HepG2 (cell line): ENCODE measurements at regions not wholly inside any gene's neighbourhood (a gene's known extent, or its start where the extent isn't known, plus 50 kb on each side); places are given as distances from the start of the nearest gene placed in this dataset.

Source experiments
- AHR ChIP-seq: IDR thresholded peaks from 2 replicates; pipeline ENCODE4 v1.6.1; 2018; ENCODE audit warnings: missing genetic modification reagents, missing compliant biosample characterization
- CENPT ChIP-seq: sonication (generic); formaldehyde crosslinking; IDR thresholded peaks from 2 replicates; pipeline ENCODE4 v1.8.0; 2022; ENCODE audit warnings: low read depth, mild to moderate bottlenecking, moderate library complexity, missing genetic modification reagents
- GABPB1 ChIP-seq: IDR thresholded peaks from 2 replicates; pipeline ENCODE4 v1.6.1; 2016; ENCODE audit warnings: mild to moderate bottlenecking, missing genetic modification reagents, moderate library complexity, missing compliant biosample characterization
- KLF12 ChIP-seq: sonication (generic); formaldehyde crosslinking; IDR thresholded peaks from 2 replicates; pipeline ENCODE4 v1.4.0; 2020; ENCODE audit warnings: missing genetic modification reagents, borderline replicate concordance
- MBD4 ChIP-seq: IDR thresholded peaks from 2 replicates; pipeline ENCODE4 v1.6.1; 2012; ENCODE audit warnings: low read length, inconsistent platforms, borderline replicate concordance
- MEF2D ChIP-seq: sonication (generic); formaldehyde crosslinking; IDR thresholded peaks from 2 replicates; pipeline ENCODE4 v1.5.1; 2020; ENCODE audit warnings: mild to moderate bottlenecking, missing genetic modification reagents
- NFKB2 ChIP-seq: sonication (generic); formaldehyde crosslinking; IDR thresholded peaks from 2 replicates; pipeline ENCODE4 v1.4.0; 2020; ENCODE audit warnings: missing genetic modification reagents, borderline replicate concordance
- PATZ1 ChIP-seq: sonication (generic); formaldehyde crosslinking; IDR thresholded peaks from 2 replicates; pipeline ENCODE4 v1.4.0; 2020; ENCODE audit warnings: missing genetic modification reagents
- RARG ChIP-seq: sonication (generic); formaldehyde crosslinking; IDR thresholded peaks from 2 replicates; pipeline ENCODE4 v1.4.0; 2020; ENCODE audit warnings: low read depth, mild to moderate bottlenecking, missing genetic modification reagents
- SAP130 ChIP-seq: IDR thresholded peaks from 2 replicates; pipeline ENCODE4 v1.6.1; 2016; ENCODE audit warnings: low read depth
- SOX6 ChIP-seq, 2 experiments: fragments of 450-650 bp in 1 of 2; sonication (generic) in 1 of 2; formaldehyde crosslinking in 1 of 2; IDR thresholded peaks; 2 replicates each; pipeline versions ENCODE4 v1.4.0 to v1.6.1; 2017 to 2020; ENCODE audit warnings: antibody characterized with exemption in 1 of 2, mild to moderate bottlenecking in 1 of 2, missing genetic modification reagents in 1 of 2
- SSRP1 ChIP-seq: IDR thresholded peaks from 2 replicates; pipeline ENCODE4 v1.6.1; 2016; ENCODE audit warnings: control low read depth
- SUZ12 ChIP-seq: fragments of 150-350 bp; IDR thresholded peaks from 2 replicates; pipeline ENCODE4 v1.6.1; 2014; ENCODE audit warnings: low read depth, low read length
- TCF7L2 ChIP-seq: IDR thresholded peaks from 2 replicates; pipeline ENCODE4 v1.6.1; 2011; ENCODE audit warnings: mild to moderate bottlenecking, low read depth, low read length, moderate library complexity
- TEAD3 ChIP-seq: optimal IDR thresholded peaks from 2 replicates; pipeline ENCODE3; 2016; ENCODE audit warnings: borderline replicate concordance
- TIGD3 ChIP-seq: sonication (generic); formaldehyde crosslinking; IDR thresholded peaks from 2 replicates; pipeline ENCODE4 v1.5.1; 2020; ENCODE audit warnings: mild to moderate bottlenecking, missing genetic modification reagents, borderline replicate concordance
- TRAFD1 ChIP-seq: sonication (generic); formaldehyde crosslinking; IDR thresholded peaks from 2 replicates; pipeline ENCODE4 v1.5.1; 2020; ENCODE audit warnings: missing genetic modification reagents, mild to moderate bottlenecking, borderline replicate concordance
- U2AF2 ChIP-seq: fragments of 200-400 bp; formaldehyde crosslinking; IDR thresholded peaks from 2 replicates; pipeline ENCODE4 v1.6.1; 2017; ENCODE audit warnings: low read depth, mild to moderate bottlenecking, low read length
- ZNF251 ChIP-seq: sonication (generic); formaldehyde crosslinking; IDR thresholded peaks from 2 replicates; pipeline ENCODE4 v1.9.0; 2021; ENCODE audit warnings: mild to moderate bottlenecking, missing genetic modification reagents
- ZNF564 ChIP-seq: sonication (generic); formaldehyde crosslinking; IDR thresholded peaks from 2 replicates; pipeline ENCODE4 v1.8.1; 2023; ENCODE audit warnings: mild to moderate bottlenecking, missing genetic modification reagents
- ZNF724P ChIP-seq: sonication (generic); formaldehyde crosslinking; IDR thresholded peaks from 2 replicates; pipeline ENCODE4 v1.8.0; 2022; ENCODE audit warnings: missing genetic modification reagents, borderline replicate concordance
- ZNF737 ChIP-seq: sonication (generic); formaldehyde crosslinking; IDR thresholded peaks from 2 replicates; pipeline ENCODE4 v1.5.0; 2020; ENCODE audit warnings: missing genetic modification reagents, mild to moderate bottlenecking, borderline replicate concordance
- ZNF780A ChIP-seq: sonication (generic); formaldehyde crosslinking; IDR thresholded peaks from 2 replicates; pipeline ENCODE4 v1.8.0; 2022; ENCODE audit warnings: mild to moderate bottlenecking, missing genetic modification reagents, moderate library complexity
- ZNF879 ChIP-seq: sonication (generic); formaldehyde crosslinking; IDR thresholded peaks from 2 replicates; pipeline ENCODE4 v1.8.1; 2023; ENCODE audit warnings: missing genetic modification reagents
- ZNF891 ChIP-seq: sonication (generic); formaldehyde crosslinking; IDR thresholded peaks from 2 replicates; pipeline ENCODE4 v1.5.0; 2020; ENCODE audit warnings: mild to moderate bottlenecking, missing genetic modification reagents

- no peak; the same call in 1 of the 2 replicates for TF ChIP-seq PATZ1 (CRISPR knock-in tag)
- TF ChIP-seq TEAD3 (CRISPR knock-in tag): peak; percentile 51
- TF ChIP-seq ZNF737 (CRISPR knock-in tag): no peak
- TF ChIP-seq U2AF2: no peak
- TF ChIP-seq TIGD3 (CRISPR knock-in tag): no peak
- TF ChIP-seq TCF7L2: no peak
- TF ChIP-seq CENPT (CRISPR knock-in tag): no peak
- TF ChIP-seq NFKB2 (CRISPR knock-in tag): no peak
- no peak for TF ChIP-seq AHR (CRISPR knock-in tag)
- TF ChIP-seq ZNF891 (CRISPR knock-in tag): no peak
- no peak for TF ChIP-seq ZNF564 (CRISPR knock-in tag)
- TF ChIP-seq ZNF724P (CRISPR knock-in tag): no peak
- peak; percentile 36; the same call in 1 of the 2 replicates for TF ChIP-seq SAP130
- 0 out of 2 replicates have a peak, but pooled peaks have one; percentile 10 for TF ChIP-seq GABPB1 (CRISPR knock-in tag)
- no peak for TF ChIP-seq SSRP1 (CRISPR knock-in tag)
- no peak for TF ChIP-seq ZNF251 (CRISPR knock-in tag)
- TF ChIP-seq RARG (CRISPR knock-in tag): no peak
- TF ChIP-seq SUZ12: no peak
- TF ChIP-seq KLF12 (CRISPR knock-in tag): no peak
- TF ChIP-seq ZNF879: no peak
- no peak for TF ChIP-seq MBD4
- TF ChIP-seq ZNF780A (CRISPR knock-in tag): no peak
- no peak for TF ChIP-seq SOX6 (IDR thresholded peaks at IDR 0.05)
- TF ChIP-seq SOX6 (CRISPR knock-in tag; IDR thresholded peaks at IDR 0.05): peak; percentile 84
- no peak for TF ChIP-seq TRAFD1
- TF ChIP-seq MEF2D (CRISPR knock-in tag): no peak
Observed at GRCh38 chr10:29130190-29130673, 158.6 kb upstream of the LYZL1 start (continued).
